ENCODE measurements at regions not wholly inside any gene's neighbourhood (a gene's known extent, or its start where the extent isn't known, plus 50 kb on each side); places are given as distances from the start of the nearest gene placed in this dataset.

- TF ChIP-seq SIN3A (IDR thresholded peaks at IDR 0.05; ENCODE audit: borderline replicate concordance, insufficient read depth, low read length) (no peak), POLR2AphosphoS5 (IDR thresholded peaks at IDR 0.05; ENCODE audit: low read depth, low read length) (no peak), TAF1 (IDR thresholded peaks at IDR 0.05; ENCODE audit: borderline replicate concordance, insufficient read depth, low read length) (no peak), REST (IDR thresholded peaks at IDR 0.05; ENCODE audit: insufficient read depth in 1 of 2, low read depth in 2 of 2, low read length in 2 of 2) (no peak), FOXP2 (optimal IDR thresholded peaks at IDR 0.05; ENCODE audit: borderline replicate concordance, extremely low read depth, extremely low read length, insufficient read depth) (no peak)
Observed at GRCh38 chr10:128814024-128814423, 653.0 kb upstream of the MGMT start.

Data from PFSK-1 (cell line).